ENCODE measurements at regions not wholly inside any gene's neighbourhood (a gene's known extent, or its start where the extent isn't known, plus 50 kb on each side); places are given as distances from the start of the nearest gene placed in this dataset.

DNA sequence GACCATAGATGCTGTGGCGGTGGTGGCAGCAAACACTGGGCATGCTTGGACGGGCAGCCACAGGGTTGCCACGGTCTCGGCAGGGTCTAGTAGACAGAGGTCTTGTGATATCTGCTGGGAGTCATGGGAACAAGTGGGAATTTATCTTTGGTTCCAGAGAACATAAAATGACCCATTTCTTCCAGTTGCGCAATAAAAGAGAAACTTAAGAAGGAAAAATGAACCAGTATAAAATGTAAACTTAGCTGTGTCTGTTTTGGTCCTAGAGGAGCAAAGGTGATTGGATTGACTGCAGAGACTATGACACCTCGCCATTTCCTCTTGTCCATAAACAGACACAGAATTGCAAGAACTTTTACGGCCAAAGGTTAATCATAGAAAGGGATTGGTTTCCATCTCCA, 132.6 kb upstream of the RBBP8 start:
- no peak for TF ChIP-seq FOXP2 (optimal IDR thresholded peaks at IDR 0.05; ENCODE audit: borderline replicate concordance, extremely low read depth, extremely low read length, insufficient read depth)
- TF ChIP-seq SIN3A (IDR thresholded peaks at IDR 0.05; ENCODE audit: borderline replicate concordance, insufficient read depth, low read length), result no peak
- no peak for TF ChIP-seq TAF1 (IDR thresholded peaks at IDR 0.05; ENCODE audit: borderline replicate concordance, insufficient read depth, low read length)
- TF ChIP-seq, protein P1, sequence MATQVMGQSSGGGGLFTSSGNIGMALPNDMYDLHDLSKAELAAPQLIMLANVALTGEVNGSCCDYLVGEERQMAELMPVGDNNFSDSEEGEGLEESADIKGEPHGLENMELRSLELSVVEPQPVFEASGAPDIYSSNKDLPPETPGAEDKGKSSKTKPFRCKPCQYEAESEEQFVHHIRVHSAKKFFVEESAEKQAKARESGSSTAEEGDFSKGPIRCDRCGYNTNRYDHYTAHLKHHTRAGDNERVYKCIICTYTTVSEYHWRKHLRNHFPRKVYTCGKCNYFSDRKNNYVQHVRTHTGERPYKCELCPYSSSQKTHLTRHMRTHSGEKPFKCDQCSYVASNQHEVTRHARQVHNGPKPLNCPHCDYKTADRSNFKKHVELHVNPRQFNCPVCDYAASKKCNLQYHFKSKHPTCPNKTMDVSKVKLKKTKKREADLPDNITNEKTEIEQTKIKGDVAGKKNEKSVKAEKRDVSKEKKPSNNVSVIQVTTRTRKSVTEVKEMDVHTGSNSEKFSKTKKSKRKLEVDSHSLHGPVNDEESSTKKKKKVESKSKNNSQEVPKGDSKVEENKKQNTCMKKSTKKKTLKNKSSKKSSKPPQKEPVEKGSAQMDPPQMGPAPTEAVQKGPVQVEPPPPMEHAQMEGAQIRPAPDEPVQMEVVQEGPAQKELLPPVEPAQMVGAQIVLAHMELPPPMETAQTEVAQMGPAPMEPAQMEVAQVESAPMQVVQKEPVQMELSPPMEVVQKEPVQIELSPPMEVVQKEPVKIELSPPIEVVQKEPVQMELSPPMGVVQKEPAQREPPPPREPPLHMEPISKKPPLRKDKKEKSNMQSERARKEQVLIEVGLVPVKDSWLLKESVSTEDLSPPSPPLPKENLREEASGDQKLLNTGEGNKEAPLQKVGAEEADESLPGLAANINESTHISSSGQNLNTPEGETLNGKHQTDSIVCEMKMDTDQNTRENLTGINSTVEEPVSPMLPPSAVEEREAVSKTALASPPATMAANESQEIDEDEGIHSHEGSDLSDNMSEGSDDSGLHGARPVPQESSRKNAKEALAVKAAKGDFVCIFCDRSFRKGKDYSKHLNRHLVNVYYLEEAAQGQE (IDR thresholded peaks at IDR 0.05; ENCODE audit: insufficient read depth in 1 of 2, low read depth in 2 of 2, low read length in 2 of 2), result no peak
- no peak for TF ChIP-seq POLR2AphosphoS5 (IDR thresholded peaks at IDR 0.05; ENCODE audit: low read depth, low read length)

DNA sequence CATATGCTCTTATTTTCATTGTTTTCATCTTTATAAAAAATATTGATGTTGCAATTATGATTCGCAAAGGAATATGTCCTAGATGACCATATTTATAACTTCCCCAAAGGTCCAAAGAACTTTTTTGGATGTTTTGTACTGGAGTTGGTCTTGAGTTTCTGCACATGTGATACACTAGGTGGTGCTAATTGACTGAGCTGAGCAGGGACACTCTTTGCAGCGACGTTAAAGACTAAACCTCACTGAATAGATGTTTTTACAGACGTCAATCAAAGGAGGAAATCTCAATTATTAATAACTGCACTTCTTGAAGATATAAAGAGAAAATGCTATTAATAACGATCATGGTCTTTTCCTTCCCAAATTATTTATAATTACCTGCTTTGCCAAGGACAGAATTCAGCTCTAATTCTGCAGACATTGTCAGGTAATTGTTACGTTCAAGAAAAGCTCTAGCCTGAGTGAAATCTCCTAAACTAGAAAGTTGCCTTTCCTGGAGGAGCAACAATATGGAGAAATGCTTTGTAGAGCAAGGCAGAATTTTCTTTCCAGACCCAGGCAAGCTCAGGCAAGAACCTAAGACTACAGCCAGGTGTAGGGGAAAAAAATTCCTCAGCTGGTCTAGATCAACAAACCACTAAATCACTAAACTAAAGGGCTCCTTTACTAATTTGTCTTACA, 119.3 kb upstream of the RBBP8 start:
- TF ChIP-seq SIN3A (IDR thresholded peaks at IDR 0.05; ENCODE audit: borderline replicate concordance, insufficient read depth, low read length) (no peak), POLR2AphosphoS5 (IDR thresholded peaks at IDR 0.05; ENCODE audit: low read depth, low read length) (no peak), TAF1 (IDR thresholded peaks at IDR 0.05; ENCODE audit: borderline replicate concordance, insufficient read depth, low read length) (no peak), FOXP2 (optimal IDR thresholded peaks at IDR 0.05; ENCODE audit: borderline replicate concordance, extremely low read depth, extremely low read length, insufficient read depth) (no peak)
- TF ChIP-seq, protein P1 (IDR thresholded peaks at IDR 0.05; ENCODE audit: insufficient read depth in 1 of 2, low read depth in 2 of 2, low read length in 2 of 2), result no peak

DNA sequence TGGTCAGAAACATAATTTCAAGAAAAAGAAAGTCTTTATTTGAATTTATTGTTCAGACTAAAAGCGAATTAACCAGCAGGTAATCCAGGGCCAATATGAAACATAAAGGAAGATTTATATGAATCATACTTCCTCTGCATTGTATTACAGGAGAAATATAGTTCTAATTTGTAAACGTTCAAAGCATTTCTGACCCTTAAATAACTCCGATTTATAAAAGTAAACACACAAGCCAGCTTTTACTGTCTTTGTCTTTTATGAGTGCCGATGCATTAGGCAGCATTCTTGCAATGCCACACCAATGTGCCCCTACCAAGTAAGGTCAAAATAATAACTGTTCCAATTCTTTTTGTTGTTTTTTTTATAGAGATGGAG, 118.8 kb upstream of the RBBP8 start:
- TF ChIP-seq, protein P1 (IDR thresholded peaks at IDR 0.05; ENCODE audit: insufficient read depth in 1 of 2, low read depth in 2 of 2, low read length in 2 of 2), result no peak
- no peak for TF ChIP-seq FOXP2 (optimal IDR thresholded peaks at IDR 0.05; ENCODE audit: borderline replicate concordance, extremely low read depth, extremely low read length, insufficient read depth)

DNA sequence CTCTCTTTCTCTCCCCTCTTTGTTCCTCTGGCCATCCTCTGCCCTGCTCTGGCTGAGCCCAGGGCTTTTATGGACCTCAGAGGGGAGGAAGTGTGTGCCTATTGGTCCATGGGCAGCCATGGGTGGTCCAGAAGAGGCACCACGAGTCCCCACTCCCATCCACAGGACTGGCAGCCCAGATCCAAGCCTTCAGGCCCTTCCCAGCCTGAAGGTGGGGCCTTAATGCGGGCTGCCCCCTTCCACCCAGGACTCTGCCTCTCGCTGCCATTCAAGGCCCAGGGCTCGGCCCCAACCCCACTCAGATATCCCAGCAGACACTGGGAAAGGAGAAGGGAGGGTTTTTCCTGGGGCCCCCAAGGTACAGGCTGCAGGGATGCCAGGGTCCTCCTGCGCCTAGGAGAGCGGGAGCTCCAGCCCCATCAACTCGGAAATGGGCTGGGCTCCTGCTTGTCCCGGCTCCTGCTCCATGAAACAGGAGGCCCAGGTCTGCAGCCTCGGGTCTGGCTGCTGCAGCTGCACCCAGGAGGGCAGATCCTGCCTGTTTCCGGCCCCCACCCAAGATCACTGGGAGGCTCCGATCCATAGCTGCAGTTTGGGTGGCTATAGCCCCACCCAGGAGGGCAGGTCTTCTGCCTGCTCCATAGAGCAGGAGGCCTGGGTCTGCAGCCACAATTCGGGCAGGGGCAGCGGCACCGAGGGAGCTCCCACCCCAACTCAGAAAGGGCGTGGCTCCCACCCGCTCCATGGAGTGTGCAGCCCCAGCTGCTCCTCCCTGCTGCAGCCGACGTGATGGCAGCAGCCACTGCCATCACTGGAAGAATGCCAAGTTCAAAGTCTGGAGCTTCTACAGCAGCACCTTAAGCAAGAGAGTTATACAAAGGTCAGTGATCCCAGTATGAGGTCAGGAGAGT, 116.6 kb upstream of the RBBP8 start:
- TF ChIP-seq FOXP2 (optimal IDR thresholded peaks at IDR 0.05; ENCODE audit: borderline replicate concordance, extremely low read depth, extremely low read length, insufficient read depth), result no peak

DNA sequence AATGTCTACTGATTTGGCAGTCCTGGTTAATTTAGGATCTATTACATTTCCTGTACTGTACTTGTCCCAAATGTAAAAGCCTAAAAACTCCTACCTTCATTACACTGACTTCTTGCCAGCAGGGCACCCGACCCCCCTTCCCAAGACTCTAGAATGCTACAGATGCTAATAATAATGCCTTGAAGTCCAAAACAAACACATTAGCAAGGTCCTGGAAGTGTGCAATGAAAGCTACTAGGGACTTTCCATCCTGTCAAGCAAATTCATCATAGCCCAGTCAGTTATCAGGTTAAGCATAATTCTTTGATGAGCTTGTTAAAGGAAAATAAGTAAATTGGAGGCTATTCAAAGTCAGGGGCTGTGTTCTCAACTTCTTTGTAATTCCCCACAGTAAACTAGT, 115.3 kb upstream of the RBBP8 start:
- no peak for TF ChIP-seq TAF1 (IDR thresholded peaks at IDR 0.05; ENCODE audit: borderline replicate concordance, insufficient read depth, low read length)
- TF ChIP-seq, protein P1 (IDR thresholded peaks at IDR 0.05; ENCODE audit: insufficient read depth in 1 of 2, low read depth in 2 of 2, low read length in 2 of 2), result peak in 1 of 2 experiments; percentile 32; a peak in 1 of 4 replicates
- no peak for TF ChIP-seq POLR2AphosphoS5 (IDR thresholded peaks at IDR 0.05; ENCODE audit: low read depth, low read length)
- no peak for TF ChIP-seq SIN3A (IDR thresholded peaks at IDR 0.05; ENCODE audit: borderline replicate concordance, insufficient read depth, low read length)
- TF ChIP-seq FOXP2 (optimal IDR thresholded peaks at IDR 0.05; ENCODE audit: borderline replicate concordance, extremely low read depth, extremely low read length, insufficient read depth), result no peak
